PC-3 (cell line): ENCODE measurements at regions not wholly inside any gene's neighbourhood (a gene's known extent, or its start where the extent isn't known, plus 50 kb on each side); places are given as distances from the start of the nearest gene placed in this dataset.

Experiments
- EZH2 ChIP-seq: fragments of 300-600 bp; sonication (generic); IDR thresholded peaks from one replicate; pipeline ENCODE4 v1.6.1; 2017; ENCODE audit warnings: antibody characterized with exemption, mild to moderate bottlenecking, low read length; ENCODE audit not compliant: unreplicated experiment
- EZH2phosphoT487 ChIP-seq: fragments of 300-600 bp; sonication (generic); IDR thresholded peaks from 2 replicates; pipeline ENCODE4 v1.6.1; 2018; ENCODE audit warnings: mild to moderate bottlenecking, antibody characterized with exemption, low read length, borderline replicate concordance
- TF ChIP-seq, protein P1 (sequence below): fragments of 300-600 bp; sonication (generic); conservative IDR thresholded peaks from 2 replicates; pipeline ENCODE4 v1.5.1; 2017; ENCODE audit warnings: antibody characterized with exemption, low read depth, mild to moderate bottlenecking, low read length

DNA sequence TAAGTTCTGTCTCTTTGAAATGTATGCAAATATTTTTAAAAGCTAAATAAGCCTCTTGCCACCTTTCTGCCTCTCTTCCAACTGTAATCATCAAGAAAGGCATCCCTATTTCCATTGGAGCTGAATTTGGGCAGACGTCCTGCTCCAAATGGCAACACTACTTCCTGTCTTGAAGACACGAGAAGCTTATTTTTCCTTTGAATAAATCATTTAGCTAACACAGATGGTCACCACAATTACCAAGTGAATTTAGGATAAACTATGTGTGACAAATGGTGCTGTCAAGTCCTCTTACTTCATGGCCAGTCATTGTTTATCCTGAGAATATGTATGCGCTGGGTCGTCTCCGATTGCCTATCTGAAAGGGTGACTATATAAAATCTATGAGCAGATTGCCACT lies 268.0 kb downstream of the ANKRD7 start:
- TF ChIP-seq, protein P1, sequence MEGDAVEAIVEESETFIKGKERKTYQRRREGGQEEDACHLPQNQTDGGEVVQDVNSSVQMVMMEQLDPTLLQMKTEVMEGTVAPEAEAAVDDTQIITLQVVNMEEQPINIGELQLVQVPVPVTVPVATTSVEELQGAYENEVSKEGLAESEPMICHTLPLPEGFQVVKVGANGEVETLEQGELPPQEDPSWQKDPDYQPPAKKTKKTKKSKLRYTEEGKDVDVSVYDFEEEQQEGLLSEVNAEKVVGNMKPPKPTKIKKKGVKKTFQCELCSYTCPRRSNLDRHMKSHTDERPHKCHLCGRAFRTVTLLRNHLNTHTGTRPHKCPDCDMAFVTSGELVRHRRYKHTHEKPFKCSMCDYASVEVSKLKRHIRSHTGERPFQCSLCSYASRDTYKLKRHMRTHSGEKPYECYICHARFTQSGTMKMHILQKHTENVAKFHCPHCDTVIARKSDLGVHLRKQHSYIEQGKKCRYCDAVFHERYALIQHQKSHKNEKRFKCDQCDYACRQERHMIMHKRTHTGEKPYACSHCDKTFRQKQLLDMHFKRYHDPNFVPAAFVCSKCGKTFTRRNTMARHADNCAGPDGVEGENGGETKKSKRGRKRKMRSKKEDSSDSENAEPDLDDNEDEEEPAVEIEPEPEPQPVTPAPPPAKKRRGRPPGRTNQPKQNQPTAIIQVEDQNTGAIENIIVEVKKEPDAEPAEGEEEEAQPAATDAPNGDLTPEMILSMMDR, result no peak
- no peak for TF ChIP-seq EZH2phosphoT487
- TF ChIP-seq EZH2, result no peak
